ENCODE measurements at regions not wholly inside any gene's neighbourhood (a gene's known extent, or its start where the extent isn't known, plus 50 kb on each side); places are given as distances from the start of the nearest gene placed in this dataset.

DNA sequence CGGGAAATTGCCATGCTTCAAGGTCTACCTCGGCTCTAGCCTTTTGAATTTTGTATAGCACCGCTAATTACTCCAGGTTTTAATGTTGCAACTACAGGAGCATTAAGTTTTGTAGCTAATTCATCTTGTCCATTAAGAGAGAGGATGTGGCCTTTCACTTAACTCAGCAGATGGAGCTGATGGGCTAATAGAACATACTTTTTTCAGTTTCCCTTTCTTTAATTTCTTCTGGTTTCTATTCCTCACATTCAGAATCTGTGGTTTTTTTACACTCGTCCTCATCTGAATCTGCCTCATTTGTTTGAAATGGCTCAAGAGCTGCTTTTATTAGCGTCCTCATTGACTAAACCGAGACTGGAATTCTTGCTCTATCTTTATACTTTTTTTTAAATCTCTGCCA is 2085.7 kb upstream of the C9orf72 start:
- no peak for TF ChIP-seq ZNF274 (IDR thresholded peaks at IDR 0.05; ENCODE audit: low read depth, low read length)
- H3K4me3 ChIP-seq (ENCODE audit: low read length), result no peak overlapping the region

- TF ChIP-seq ZNF274 (IDR thresholded peaks at IDR 0.05; ENCODE audit: low read depth, low read length), result no peak
- H3K4me3 ChIP-seq (ENCODE audit: low read length), result no peak overlapping the region
Measured at GRCh38 chr9:29659736-29660135, 2086.5 kb upstream of the C9orf72 start.

DNA sequence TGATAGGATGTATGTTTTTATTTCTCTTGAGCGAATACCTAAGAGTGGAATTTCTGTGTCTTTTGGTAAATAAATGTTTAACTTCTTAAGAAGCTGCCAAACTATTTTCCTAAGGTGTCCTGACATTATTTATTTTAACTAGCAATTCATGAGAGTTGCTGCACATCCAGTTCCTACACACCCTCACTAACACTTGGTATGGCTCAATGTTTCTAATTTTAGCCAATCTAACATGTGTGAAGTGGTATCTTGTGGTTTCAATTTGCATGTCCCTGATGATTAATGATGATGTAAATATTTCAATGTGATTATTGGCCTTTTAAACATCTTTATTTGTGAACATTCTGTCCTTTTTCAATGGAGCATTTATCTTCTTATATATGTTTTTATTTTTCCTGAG is 2095.5 kb upstream of the C9orf72 start:
- TF ChIP-seq ZNF274 (IDR thresholded peaks at IDR 0.05; ENCODE audit: low read depth, low read length), result no peak
- H3K4me3 ChIP-seq (ENCODE audit: low read length), result no peak overlapping the region

DNA sequence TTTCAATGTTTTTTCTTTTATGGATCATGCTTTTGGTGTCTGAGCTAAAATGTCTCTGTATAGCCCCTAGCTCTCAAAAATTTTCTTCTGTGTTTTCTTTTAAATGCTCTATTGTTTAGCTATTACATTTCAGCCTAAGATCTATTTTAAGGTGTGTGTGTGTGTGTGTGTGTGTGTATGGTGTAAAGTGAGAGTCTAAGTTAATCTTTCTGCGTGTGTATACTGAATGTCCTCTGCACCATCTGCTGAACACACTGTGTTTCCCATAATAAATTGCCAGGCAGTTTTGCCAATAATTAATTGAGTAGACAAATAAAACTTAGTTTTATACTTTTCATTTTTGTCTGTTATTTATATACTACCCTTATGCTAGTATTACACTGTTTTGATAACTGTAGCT is 2096.3 kb upstream of the C9orf72 start:
- H3K4me3 ChIP-seq (ENCODE audit: low read length), result no peak overlapping the region
- TF ChIP-seq ZNF274 (IDR thresholded peaks at IDR 0.05; ENCODE audit: low read depth, low read length), result no peak

- no peak overlapping the region for H3K4me3 ChIP-seq (ENCODE audit: low read length)
- TF ChIP-seq ZNF274 (IDR thresholded peaks at IDR 0.05; ENCODE audit: low read depth, low read length), result no peak
Measured at GRCh38 chr9:29685531-29685930, 2112.2 kb upstream of the C9orf72 start.

GRCh38 chr9:29691145-29691544 is 2117.9 kb upstream of the C9orf72 start:
- H3K4me3 ChIP-seq (ENCODE audit: low read length), result no peak overlapping the region
- TF ChIP-seq ZNF274 (IDR thresholded peaks at IDR 0.05; ENCODE audit: low read depth, low read length), result no peak

GRCh38 chr9:29691758-29692407 is 2118.6 kb upstream of the C9orf72 start:
- no peak for TF ChIP-seq ZNF274 (IDR thresholded peaks at IDR 0.05; ENCODE audit: low read depth, low read length)
- H3K4me3 ChIP-seq (ENCODE audit: low read length), result no peak overlapping the region

DNA sequence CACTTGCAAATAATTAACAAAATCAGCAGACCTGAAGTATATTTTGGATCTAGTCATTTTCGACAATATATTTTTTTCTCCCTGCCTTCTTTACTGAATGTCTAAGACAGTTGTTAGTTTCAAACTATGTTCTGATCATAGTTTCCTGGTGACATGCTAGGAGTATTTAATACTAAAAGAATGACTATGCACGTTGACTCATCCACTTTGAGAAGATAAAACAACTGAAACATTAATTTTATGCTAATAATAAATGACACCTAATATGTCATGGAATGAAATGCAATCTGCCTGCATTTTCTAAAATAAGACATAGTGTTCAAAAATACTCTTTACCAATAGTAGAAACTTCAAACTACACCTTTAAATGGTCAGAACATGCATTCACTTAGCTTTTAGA is 2123.7 kb upstream of the C9orf72 start:
- no peak overlapping the region for H3K4me3 ChIP-seq (ENCODE audit: low read length)
- TF ChIP-seq ZNF274 (IDR thresholded peaks at IDR 0.05; ENCODE audit: low read depth, low read length), result no peak

DNA sequence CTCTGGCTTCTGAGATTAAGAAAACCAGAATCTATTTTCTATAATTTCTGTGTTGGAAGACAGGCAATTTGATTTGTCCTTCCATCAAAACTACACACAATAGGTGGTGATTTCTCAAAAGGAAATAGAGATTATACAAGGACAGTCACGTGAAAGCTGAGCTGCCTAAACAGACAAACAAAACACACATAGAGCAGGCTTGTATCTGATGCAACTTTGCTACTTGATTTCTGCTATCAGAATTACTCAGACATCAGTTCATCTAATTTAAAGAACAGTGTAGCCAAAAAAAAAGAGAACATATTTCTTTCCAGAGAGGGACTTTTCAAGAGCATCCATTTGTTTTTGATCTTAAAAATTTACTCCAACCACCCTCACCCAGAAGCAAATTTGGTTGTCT is 2128.3 kb upstream of the C9orf72 start:
- TF ChIP-seq ZNF274 (IDR thresholded peaks at IDR 0.05; ENCODE audit: low read depth, low read length), result no peak

GRCh38 chr9:29701971-29702370 is 2128.7 kb upstream of the C9orf72 start:
- no peak overlapping the region for H3K4me3 ChIP-seq (ENCODE audit: low read length)
- no peak for TF ChIP-seq ZNF274 (IDR thresholded peaks at IDR 0.05; ENCODE audit: low read depth, low read length)

More for the DNA sequence above, 2128.3 kb upstream of the C9orf72 start:
- no peak overlapping the region for H3K4me3 ChIP-seq (ENCODE audit: low read length)

GRCh38 chr9:29714860-29715259 is 2141.6 kb upstream of the C9orf72 start:
- TF ChIP-seq ZNF274 (IDR thresholded peaks at IDR 0.05; ENCODE audit: low read depth, low read length), result no peak

GRCh38 chr9:29717631-29718030 is 2144.3 kb upstream of the C9orf72 start:
- TF ChIP-seq ZNF274 (IDR thresholded peaks at IDR 0.05; ENCODE audit: low read depth, low read length), result no peak
- no peak overlapping the region for H3K4me3 ChIP-seq (ENCODE audit: low read length)

More at GRCh38 chr9:29714860-29715259, 2141.6 kb upstream of the C9orf72 start:
- H3K4me3 ChIP-seq (ENCODE audit: low read length), result no peak overlapping the region

GRCh38 chr9:29730163-29730562 is 2156.9 kb upstream of the C9orf72 start:
- no peak for TF ChIP-seq ZNF274 (IDR thresholded peaks at IDR 0.05; ENCODE audit: low read depth, low read length)
- no peak overlapping the region for H3K4me3 ChIP-seq (ENCODE audit: low read length)

GRCh38 chr9:29740518-29740917 is 2167.2 kb upstream of the C9orf72 start:
- no peak overlapping the region for H3K4me3 ChIP-seq (ENCODE audit: low read length)
- no peak for TF ChIP-seq ZNF274 (IDR thresholded peaks at IDR 0.05; ENCODE audit: low read depth, low read length)

GRCh38 chr9:29741169-29741568 is 2167.9 kb upstream of the C9orf72 start:
- no peak overlapping the region for H3K4me3 ChIP-seq (ENCODE audit: low read length)
- TF ChIP-seq ZNF274 (IDR thresholded peaks at IDR 0.05; ENCODE audit: low read depth, low read length), result no peak

DNA sequence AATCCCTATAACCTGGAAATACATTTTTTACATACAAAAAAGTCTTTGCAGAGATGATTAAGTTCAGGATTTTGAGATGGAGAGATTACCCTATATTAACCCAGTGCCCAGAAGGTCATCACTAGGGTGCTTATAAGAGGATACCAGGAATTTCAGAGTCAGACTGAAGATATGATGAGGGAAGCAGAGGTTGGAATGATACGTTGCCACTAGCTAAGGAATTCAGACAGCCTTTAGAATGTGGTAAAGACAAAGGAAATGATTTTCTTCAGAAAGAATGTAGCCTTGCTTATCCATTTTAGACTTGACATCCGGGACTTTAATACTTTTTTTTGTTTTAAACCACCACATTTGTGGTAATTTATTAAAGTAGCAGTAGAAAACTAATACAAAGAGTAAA is 2176.8 kb upstream of the C9orf72 start:
- TF ChIP-seq ZNF274 (IDR thresholded peaks at IDR 0.05; ENCODE audit: low read depth, low read length), result no peak
- no peak overlapping the region for H3K4me3 ChIP-seq (ENCODE audit: low read length)

All from GM08714 (cell line).